AG20443 (cell line): ENCODE measurements at regions not wholly inside any gene's neighbourhood (a gene's known extent, or its start where the extent isn't known, plus 50 kb on each side); places are given as distances from the start of the nearest gene placed in this dataset.
A peak's percentile ranks its signal among the peaks of the same experiment; 100 is the strongest.

Experiments used
- DNase-seq: peaks from one replicate; pipeline ENCODE4 v3.0.0; 2012; ENCODE audit warnings: low spot score, mixed read lengths

DNA sequence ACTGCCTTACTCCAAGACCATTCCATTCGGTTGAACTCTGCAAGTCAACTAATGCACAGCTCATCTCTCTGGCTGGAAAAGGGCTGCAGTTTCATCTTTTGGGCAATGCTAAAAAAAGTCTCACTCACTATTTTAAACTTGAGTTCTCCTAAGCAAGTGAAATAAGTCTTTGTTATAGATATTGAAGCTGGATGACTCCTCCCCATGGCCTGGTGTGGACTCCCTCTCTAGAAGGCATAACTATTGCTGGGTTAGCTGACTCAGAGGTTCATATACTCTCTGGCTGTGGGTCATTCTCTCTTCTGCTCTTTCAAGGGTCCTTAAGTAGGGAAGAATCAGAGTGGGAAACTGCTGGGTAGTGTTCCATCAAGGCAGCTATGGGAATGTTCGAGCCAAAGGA lies 88.0 kb downstream of the XCL2 start:
- peak; percentile 29 for DNase-seq

DNA sequence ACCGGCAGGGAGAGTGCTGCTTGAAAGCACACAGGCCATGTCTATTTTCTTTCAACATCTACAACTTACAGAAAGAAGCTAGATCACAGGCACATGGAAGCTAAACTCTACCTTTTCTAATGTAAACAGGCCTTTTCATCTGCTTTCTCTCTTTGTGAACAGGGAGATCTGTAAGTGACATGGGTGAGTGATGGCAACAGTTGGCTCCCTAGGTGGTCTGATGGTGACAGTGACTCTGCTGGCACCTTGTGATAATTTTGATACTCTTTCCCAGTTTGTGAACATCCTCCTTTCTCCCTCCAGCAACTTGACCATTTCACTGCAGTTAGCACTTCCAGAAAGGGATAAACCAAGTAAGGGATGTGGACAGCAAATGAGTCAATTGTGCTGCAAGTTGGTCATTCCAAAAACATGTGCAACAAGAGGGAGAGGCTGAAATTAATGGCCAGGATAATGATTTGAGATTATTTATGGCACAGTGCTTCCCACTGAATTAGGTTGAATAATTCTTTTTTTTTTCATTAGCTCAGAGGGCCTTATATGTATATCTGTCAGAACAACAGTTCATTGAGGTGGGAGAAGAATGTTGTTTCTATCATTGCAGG lies 89.5 kb downstream of the XCL2 start:
- DNase-seq, result peak; percentile 77

DNA sequence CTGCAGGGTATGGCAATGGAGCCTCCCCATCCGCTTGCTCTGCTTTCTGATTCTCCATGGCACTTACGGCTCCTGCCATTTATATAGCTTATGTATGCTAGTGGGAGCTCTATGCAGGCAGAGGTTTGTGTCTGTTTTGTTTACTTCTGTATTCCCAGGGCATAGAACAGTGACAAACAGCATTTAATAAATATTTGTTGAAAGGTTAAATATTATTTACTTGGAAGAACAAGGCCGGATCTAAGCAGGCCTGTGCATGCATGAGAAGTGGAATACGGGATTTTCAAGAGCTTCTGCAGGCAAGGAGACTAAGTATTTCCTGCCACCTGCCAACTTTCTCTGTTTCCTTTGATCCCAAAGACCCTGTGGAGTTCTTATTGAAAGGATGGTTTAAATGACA lies 90.7 kb downstream of the XCL2 start:
- DNase-seq, result no peak

DNA sequence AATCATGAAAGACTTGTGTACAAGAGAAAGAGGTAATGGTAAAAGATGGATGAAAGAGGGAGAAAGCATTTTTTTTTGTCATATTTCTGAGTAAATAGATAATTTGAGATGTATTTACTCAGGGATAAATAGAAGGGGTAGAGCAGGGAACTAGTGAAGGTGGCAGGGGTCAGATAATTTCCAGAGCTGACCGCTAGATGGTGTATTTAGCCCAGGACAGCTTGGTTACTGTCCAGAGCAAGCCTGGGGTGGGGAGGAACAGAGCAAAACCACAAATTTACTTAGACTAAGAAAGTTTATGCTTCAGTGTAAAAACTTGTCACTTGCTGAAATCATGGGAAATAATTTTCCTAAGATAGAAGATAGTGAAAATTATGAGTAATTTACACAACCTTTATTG lies 91.5 kb downstream of the XCL2 start:
- DNase-seq, result no peak

DNA sequence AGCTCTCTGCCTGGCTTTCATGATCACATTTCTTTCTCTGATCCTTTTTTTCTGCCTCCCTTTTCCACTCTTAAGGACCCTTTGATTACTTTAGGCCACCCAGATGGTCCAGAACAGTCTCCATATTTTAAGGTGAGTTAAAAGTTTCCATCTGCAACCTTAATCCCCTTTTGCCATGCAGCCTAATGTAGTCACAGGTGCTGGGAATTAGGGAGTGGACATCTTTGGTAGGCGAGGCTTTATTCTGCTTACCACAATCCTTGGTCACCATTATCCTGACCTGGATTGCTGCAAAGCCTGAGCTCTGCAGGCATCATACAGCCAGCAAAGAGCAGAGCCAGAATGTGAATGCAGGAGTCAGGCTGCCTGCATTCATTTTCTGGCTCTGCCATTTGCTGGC lies 95.9 kb downstream of the XCL2 start:
- DNase-seq, result no peak

DNA sequence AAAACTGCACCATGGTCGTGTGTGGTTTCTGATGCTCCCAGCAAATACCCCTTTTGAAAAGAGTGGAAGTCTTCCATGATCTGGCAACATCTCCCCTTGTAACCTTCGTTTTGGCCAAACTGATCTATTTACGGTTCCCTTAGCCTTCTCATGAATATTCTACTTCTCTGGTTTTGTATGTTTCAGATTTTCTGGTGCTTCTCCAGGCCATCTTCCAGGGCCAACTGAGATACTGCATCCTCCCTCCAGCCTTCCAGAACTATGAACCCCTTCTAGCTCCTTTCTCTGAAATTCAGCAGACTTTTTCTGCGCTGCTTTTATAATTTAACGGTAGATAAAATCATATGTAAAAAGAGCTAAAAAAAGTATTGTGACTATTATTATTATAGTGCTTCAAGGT lies 97.7 kb downstream of the XCL2 start:
- no peak for DNase-seq

DNA sequence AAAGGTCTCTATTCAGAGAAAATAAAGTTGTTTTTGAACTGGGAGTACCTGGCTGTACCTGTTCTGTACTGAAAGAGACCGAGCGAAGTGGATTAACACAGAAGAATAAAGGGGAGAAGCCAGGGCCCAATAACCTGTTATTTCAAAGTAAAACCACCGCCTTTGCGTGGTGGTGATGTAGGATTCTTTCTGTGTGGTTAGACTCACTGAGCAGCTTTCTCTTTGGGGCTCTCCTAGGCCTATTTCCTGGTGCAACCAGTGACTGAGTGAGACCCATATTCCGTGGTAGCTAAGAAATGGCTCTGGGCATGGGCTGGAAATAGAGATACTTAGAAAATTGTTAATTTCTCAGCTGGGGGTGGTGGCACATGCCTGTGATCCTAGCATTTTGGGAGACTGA lies 99.9 kb downstream of the XCL2 start:
- no peak for DNase-seq

DNA sequence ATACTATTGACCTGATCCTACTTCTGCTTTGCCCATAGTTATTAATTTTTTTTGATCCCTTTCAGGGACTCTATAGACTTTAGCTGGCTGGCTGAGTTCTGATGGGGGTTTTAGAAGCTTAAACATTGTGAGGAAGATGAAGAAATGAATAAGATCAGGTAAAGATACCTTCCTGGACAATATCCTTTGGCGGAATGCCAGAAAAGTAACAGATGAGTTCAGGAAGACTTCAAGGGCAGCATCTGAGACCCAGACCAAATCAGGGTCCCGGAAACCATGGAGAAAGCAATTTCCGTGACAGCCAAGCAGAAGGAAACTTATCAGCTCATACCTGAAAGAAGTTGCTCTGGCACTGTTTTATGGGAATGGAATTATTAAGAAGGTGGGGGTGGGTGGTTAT lies 100.4 kb downstream of the XCL2 start:
- no peak for DNase-seq

DNA sequence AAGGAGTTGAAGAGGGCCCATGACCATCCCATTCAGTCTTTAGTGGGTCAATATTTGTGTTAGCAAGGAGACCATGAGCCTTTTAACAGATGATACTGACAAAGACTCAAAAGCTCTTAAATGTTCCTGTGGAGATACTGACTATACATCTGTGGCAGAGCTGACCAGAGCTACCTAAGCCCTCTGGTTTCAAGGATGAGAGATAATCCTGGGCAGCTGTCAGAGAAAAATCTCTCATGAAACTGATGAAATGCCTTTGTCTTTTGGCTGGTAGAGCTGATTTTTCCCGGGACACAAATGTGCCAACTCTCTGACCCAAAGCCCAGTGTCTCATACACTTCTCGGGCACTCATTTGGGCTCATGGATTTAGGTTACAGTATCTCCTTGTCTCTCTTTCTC lies 100.9 kb downstream of the XCL2 start:
- no peak for DNase-seq

DNA sequence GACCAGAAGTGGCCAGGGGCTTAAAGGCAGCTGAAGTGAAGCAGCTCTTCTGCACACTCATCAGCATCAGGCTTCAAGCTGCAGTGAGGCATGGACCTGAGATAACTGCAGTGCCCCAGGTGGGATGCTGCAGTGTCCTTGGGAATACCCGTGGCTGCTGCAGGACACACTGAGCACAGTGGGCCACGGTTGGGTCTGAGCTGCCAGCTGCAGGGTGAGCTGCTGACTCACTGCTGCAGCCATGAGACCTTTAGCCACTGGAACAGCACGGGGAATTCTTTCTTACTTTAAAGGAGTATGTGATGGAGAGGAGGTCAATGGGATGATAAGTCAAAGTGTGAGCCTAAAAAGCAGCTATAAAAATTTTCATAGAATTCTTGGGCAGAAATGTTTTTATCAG lies 102.1 kb downstream of the XCL2 start:
- DNase-seq, result peak; percentile 25

DNA sequence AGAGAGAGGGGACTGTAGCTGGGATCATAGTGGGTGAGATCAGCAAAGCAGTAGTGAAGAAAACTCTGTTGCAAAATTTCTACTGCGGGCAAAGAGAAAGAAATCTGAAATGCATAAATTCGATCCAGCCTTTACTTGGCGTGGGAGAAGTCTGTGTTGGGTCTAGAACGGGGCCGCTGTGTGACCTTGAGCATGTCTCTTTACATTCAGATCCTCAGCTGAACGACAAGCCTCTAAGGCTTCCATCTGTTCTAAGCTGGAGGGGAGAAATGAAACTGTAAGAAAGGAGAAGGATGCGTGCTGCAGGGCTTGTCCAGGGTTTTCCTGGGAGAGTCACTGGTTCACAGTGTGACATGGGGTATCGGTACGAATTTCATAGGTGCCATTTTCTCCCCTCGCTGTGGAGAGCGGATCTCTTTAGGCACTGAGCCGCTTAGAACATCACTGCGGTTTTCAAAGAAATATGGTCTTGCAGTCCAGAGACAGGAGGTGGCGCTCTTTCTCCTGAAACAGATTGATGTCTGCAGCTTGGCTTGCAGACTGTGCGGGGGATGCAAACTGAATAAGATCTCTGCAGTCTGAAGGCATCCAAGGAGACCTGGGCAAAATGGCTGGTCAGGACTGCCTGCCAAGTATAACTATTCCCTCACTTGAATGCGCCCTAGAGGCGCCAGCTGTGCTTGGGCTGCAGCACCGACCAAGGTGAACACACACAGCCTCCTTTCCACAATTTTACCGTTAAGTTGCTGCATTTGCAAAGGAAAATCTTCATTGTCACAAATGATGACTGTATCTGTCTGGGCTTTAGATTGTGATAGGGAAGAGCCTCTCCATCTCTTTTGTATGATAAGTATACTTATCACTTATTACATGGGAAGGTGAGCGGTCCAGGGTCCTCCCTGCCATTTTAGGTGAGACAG lies 104.1 kb downstream of the XCL2 start:
- peak; percentile 79 for DNase-seq

DNA sequence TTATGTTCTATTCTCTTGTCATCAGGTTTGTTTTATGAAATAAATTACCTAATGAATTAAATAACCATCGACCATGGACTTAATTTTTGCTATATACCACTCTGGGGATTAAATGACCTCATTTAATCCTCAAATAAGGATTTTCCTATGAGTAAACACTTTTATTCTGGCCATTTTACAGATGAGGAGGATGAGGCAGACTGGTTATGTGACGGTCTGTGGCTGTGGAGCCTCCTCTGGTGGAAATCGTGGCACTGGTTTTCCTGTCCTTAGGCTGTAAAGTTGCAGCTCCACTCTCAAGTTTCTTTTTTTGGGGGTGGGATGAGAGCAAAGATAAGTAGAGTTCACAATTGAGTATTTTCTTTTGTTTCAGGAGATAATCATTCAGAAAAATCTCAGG lies 105.2 kb downstream of the XCL2 start:
- DNase-seq, result no peak

DNA sequence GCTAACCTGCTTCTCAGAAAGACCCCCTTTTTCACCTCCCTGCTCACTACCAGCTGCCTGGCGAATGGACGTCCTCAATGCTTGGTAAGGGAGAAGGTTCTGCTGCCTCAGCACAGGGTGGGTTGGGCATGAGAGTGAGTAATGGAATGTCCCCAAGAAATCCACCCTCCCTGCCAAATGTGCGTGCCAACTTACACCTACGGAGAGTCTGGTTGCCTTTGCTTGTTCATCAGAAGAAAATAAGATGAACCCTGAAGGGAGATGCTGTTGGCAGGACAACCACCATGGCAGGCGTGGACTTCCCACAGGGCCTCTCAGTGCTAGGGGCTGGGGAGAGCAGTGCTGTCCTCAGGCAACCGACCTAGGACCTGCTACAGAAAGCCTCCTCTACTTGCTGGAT lies 106.0 kb downstream of the XCL2 start:
- DNase-seq, result no peak

DNA sequence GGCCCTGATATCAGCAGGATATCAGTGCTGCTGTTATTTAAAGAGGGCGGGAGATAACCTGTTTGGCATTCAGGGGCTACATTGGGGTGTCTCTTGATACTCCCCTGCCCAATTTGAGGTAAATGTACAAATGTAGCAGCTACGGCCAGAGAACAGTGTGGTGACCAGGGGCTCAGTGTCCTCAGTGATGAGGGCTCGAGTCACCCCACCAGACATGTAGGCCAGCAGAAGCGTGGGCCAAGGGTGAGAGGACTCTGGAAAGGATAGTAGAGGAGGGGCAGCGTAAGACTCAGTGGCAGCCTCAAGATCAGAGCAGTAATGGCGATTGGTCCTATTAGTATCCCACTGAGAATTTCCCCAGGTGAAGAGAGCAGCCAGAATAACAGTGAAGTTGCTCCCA lies 108.4 kb downstream of the XCL2 start:
- DNase-seq, result no peak

DNA sequence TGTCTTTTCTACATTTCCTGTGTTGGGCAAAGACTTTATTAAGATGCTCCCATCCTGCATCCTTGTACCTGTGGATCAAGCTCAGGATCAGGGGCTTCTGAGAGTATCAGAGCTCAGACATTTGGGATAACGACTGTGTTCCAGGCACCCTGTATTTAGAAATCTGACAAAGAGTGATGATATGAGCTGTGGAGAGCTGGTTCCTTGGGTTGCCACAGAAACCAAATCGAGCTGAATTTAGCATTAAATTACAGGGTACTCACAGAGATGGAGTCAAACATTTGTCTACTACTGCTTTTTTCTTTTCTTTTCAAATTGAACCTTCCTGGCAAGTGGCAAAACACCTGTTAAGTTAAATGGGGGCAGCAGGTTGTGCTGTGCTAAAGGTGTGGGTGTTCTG lies 110.6 kb downstream of the XCL2 start:
- no peak for DNase-seq

DNA sequence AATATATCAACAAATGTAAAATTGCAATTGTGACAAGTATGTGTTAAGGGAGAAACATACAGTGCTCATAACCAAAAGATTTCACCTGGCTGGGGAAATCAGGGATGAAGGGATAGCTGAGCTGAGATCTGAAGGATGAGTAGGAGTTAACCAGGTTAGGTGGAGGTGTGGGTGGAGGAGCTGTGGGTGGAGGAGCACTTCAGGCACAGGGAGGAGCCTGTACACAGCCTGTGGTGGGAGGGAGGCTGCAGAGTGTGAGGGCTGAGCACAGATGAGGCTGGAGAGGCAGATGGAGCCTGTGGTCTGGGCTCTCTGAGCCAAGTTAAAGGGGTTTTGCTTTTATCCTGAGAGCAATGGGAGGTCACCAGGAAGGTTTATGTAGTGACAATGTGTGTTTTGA lies 111.9 kb downstream of the XCL2 start:
- no peak for DNase-seq

DNA sequence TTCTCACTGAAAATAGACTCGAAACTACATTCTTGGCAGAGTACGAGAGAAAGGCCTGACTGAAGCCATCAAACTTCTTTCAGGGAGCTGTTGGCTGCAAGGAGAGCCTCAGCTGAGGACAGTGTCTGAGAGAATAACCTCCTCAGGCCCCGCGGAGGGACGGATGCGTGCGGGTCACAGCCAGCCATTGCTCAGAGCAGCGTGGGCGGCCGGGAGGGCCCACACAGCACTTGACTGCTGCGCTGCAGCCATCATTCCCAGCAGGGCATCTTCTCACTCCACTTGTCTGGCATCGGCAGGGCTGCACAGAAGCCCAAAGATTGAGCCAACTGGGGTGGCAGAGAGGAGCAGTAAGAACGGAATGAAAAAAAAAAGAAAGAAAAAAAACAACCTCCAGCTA lies 113.5 kb downstream of the XCL2 start:
- DNase-seq, result no peak

DNA sequence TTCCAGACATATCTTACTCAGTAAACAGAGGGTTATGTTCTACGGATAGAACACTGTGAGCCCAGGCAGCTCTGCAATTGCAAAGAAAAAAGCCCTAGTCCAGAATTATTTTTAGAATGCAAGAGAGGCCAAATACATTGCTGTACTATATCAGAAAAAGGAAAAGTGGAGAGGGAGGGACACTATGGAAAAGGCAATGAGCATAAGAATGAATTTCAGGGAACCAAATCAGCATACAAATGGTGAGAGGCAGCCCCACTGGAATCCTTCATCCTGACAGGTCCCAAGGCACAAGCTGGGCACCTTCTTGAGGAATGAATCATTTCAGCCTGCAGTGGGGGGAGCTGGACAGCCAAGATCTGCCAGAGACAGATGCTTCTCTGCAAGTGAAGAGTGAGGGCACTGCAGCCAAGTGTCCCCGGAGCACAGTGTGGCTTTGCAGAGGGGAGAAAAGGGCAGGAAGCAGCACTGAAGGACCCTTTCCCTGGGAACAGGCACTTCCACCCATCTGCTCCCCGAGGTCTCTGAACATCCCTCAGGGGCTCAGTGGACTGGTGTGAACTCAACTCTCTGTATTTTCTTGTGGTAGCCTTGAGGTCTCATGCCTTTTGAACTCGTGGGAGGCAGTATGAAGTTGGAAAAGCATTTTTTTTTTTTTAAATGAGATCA lies 115.6 kb downstream of the XCL2 start:
- DNase-seq, result peak; percentile 72

DNA sequence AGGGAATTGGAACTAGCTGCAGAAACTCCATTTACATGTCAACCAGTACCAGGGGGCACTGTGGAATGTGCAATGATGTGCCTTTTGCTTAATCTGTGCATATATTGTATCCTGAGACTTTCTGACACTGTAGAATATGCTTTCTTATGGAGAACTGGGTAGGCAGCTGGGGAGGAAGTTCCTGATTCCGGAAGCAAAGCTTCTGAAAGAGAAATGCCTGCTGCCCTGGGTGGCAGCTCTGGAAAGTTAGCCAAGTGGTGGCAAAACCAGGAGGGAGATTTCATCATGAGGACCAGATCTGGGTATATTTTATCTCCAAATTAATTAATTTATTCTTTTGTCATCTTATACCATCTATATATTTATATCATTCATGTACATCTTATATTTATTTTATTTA lies 116.7 kb downstream of the XCL2 start:
- DNase-seq, result no peak

DNA sequence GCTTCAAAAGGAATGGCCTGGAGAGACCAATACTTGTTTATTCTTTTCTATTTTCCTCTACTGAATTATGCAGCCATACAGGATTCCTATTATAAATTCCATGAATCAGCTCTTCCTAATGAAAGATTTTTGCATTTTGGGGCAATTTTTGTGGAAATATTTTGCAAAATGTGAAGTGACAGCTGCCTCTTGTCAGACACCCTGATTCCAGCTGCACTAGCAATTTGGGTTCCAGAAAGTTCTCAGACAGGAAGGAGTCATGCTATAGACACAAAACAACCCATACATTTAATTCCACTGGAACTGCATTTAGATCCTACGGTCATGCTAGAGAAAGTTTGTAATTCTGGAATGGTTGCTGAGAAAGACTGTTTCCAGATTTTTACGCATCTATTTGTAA lies 119.5 kb downstream of the XCL2 start:
- DNase-seq, result no peak

DNA sequence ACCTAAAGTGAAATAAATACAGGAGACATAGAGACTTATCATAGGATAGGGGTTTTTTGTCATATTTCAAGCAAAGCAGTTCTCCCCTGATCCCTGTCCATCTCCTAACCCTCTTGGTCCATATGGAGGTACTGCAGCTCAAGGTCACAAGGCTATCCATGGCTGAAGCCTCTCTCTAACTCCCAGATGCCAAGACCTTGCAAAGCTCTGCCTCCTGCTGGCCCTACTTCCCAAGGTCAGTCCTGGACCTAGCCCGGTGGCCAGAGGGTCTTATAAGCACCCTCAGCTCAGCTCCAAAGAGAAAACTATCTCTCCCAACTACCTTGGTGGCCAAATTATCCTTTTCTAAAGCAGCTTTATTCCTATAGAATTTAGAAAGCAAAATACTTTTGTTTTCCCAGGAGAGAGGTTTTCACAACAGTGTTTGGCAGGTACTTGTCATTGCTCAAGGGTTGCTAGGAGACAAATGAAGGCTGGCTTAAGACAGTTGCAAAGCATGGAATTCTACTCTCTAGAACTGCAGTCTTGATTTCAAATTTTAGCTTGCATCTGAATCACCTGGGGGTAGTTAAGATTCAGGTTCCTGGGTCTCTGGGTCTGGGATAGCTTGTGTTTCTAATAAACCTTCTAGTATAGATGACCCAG lies 121.5 kb downstream of the XCL2 start:
- DNase-seq, result no peak

DNA sequence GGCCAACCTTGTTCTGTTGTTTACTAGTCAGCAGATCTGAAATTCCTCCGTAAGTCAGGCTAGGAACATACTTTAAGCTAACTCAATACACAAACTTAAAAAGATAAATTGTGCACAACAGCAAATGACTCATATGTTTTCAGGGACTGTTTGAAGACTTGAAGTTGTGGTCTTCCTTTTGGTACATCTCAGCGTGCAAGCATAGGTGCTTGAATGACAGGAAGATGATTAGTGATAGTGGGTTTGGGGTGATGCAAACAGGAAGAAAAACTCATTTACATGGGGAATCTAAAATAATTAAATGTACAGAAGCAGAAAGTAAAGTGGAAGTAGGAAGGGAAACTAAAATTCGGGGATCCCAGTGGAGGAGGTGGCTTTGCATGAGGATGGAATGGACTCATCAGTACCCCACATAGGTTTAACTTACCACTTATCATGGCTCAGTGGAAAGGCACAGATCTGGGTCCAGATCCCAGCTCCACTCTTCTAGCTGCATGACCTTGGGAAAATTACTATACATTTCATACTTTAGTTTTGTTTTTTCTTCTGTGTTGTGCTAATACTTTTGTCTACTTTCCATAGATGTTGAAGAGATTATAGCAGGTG lies 122.3 kb downstream of the XCL2 start:
- no peak for DNase-seq
